ENCODE measurements at regions not wholly inside any gene's neighbourhood (a gene's known extent, or its start where the extent isn't known, plus 50 kb on each side); places are given as distances from the start of the nearest gene placed in this dataset.
"Not testable (repeated sequence)": the region's sequence is repeated elsewhere in the genome, so short reads cannot be mapped to it uniquely, and the experiment has no call there.

DNA sequence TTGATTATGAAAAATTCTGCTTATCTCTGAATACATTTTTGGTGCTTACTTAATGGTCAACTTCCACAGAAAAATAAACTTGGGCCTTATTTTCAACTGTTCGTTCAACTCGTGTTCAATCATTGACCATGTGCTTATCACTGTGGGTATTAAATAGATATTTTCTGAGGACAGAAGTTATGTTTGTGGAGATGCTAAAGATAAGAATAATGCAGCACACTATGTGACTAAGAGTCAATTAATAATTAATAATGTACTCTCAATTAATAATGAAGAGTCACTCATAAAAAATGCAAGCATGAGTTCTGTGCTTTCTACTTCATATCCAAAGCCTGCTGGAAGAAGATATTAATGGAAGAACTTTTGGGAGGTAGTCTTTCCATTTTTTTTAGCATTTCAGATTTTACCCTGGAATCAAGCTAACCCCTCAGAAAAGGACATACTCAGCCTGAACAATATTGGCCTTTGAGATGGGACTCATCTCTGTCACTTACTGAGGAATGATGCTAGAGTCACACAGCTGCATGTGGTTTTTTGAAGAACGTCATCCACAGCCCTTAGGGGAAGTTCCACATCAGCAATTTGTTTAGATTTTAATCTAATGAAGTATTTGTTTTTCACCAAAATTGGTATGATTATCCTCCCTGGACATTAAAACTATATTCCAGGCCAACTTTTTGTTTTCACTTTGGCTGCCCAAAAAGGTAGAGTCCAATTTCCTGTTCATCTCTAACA is 191.9 kb upstream of the CRIM1 start:
- Histone ChIP-seq H3K9me3 (no peaks in the 10 kb centered on the region), H3K4me3 (ENCODE audit: low read depth, low read length) (no peak overlapping the region), H3K27me3 (replicated peaks; ENCODE audit: control insufficient read depth, insufficient read depth, low read length) (no peaks in the 10 kb centered on the region), H3K36me3 (ENCODE audit: control insufficient read depth, insufficient read depth, low read length) (no peaks in the 10 kb centered on the region), H3K4me1 (0 out of 2 replicates have a peak, but pooled peaks cover 3% of the 10 kb centered on the region)
- H3K4me1 Mint-ChIP-seq (ENCODE audit: low read depth, unreplicated experiment): no peaks in the 10 kb centered on the region
- no peaks in the 10 kb centered on the region for H3K9me3 Mint-ChIP-seq (ENCODE audit: unreplicated experiment)
- no peak overlapping the region for H3K4me3 Mint-ChIP-seq (ENCODE audit: unreplicated experiment)
- POLR2A ChIA-PET: no interaction called here
- no peak overlapping the region for H3K27ac Mint-ChIP-seq (ENCODE audit: unreplicated experiment)
- TF ChIP-seq, protein P1, sequence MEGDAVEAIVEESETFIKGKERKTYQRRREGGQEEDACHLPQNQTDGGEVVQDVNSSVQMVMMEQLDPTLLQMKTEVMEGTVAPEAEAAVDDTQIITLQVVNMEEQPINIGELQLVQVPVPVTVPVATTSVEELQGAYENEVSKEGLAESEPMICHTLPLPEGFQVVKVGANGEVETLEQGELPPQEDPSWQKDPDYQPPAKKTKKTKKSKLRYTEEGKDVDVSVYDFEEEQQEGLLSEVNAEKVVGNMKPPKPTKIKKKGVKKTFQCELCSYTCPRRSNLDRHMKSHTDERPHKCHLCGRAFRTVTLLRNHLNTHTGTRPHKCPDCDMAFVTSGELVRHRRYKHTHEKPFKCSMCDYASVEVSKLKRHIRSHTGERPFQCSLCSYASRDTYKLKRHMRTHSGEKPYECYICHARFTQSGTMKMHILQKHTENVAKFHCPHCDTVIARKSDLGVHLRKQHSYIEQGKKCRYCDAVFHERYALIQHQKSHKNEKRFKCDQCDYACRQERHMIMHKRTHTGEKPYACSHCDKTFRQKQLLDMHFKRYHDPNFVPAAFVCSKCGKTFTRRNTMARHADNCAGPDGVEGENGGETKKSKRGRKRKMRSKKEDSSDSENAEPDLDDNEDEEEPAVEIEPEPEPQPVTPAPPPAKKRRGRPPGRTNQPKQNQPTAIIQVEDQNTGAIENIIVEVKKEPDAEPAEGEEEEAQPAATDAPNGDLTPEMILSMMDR (IDR thresholded peaks at IDR 0.05; ENCODE audit: insufficient read depth in 1 of 2, low read depth in 1 of 2, low read length in 1 of 2, severe bottlenecking in 1 of 2, unreplicated experiment in 1 of 2): no peak
- CTCF ChIA-PET: no interaction called here
- H3K27me3 Mint-ChIP-seq (ENCODE audit: insufficient read depth, unreplicated experiment): peaks cover 2% of the 10 kb centered on the region
- DNase-seq: no peak
- H3K36me3 Mint-ChIP-seq (ENCODE audit: insufficient read depth, unreplicated experiment): no peaks in the 10 kb centered on the region
- intact Hi-C loops (cut with micrococcal nuclease; ENCODE audit: unreplicated experiment): no loop called here
- no TSS peak for BruUV-seq (replicated peaks)

GRCh38 chr2:36157093-36157492 is 198.5 kb upstream of the CRIM1 start:
- H3K27ac Mint-ChIP-seq (ENCODE audit: unreplicated experiment); POLR2A ChIA-PET; H3K9me3 ChIP-seq; H3K4me1 ChIP-seq; H3K36me3 Mint-ChIP-seq (ENCODE audit: insufficient read depth, unreplicated experiment); H3K4me3 ChIP-seq (ENCODE audit: low read depth, low read length); H3K27me3 Mint-ChIP-seq (ENCODE audit: insufficient read depth, unreplicated experiment); H3K36me3 ChIP-seq (ENCODE audit: control insufficient read depth, insufficient read depth, low read length); DNase-seq; H3K27me3 ChIP-seq (replicated peaks; ENCODE audit: control insufficient read depth, insufficient read depth, low read length); BruUV-seq (replicated peaks); H3K4me1 Mint-ChIP-seq (ENCODE audit: low read depth, unreplicated experiment); intact Hi-C loops (cut with micrococcal nuclease; ENCODE audit: unreplicated experiment); CTCF ChIA-PET; H3K4me3 Mint-ChIP-seq (ENCODE audit: unreplicated experiment); H3K9me3 Mint-ChIP-seq (ENCODE audit: unreplicated experiment): not testable (repeated sequence)

DNA sequence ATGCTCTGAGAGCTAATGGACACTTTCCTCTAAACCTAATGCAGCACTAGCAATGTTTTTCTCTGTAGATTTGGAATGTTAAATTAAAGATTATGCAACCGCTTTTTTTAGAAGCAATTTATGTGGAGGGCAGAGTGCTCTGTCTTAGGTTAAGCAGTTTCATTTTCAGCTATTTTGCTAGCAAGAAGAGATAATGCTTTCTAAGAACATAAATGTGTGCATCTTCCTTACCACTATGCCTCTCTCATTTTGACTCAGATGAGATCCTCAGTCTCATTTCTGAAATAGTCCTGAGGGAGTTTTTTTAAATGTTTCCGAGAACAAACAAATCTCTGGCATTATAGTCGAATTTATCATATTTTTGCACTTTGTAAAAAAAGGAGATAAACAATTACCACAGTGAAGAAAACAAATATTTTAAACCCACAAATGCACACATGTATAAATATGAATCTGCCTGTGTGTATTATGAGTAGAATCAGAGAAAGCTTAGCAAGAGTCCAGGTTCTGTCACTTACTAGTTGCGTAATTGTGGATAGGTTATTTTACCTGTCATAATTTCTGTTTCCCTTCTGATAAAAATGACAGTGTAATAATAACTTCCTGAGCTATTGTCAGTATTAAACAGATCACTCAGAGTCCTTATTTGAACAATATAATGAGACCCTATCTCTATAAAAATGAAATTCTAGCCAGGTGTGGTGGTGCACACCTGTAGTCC is 207.7 kb upstream of the CRIM1 start:
- no peak overlapping the region for H3K4me3 Mint-ChIP-seq (ENCODE audit: unreplicated experiment)
- intact Hi-C loops (cut with micrococcal nuclease; ENCODE audit: unreplicated experiment): no loop called here
- peaks cover 9% of the 10 kb centered on the region for H3K27me3 Mint-ChIP-seq (ENCODE audit: insufficient read depth, unreplicated experiment)
- no peaks in the 10 kb centered on the region for H3K9me3 ChIP-seq
- no peak overlapping the region for H3K27ac Mint-ChIP-seq (ENCODE audit: unreplicated experiment)
- no peaks in the 10 kb centered on the region for H3K36me3 Mint-ChIP-seq (ENCODE audit: insufficient read depth, unreplicated experiment)
- H3K4me1 Mint-ChIP-seq (ENCODE audit: low read depth, unreplicated experiment): no peaks in the 10 kb centered on the region
- no peaks in the 10 kb centered on the region for H3K4me1 ChIP-seq
- DNase-seq: no peak
- no peaks in the 10 kb centered on the region for H3K36me3 ChIP-seq (ENCODE audit: control insufficient read depth, insufficient read depth, low read length)
- no peak overlapping the region for H3K4me3 ChIP-seq (ENCODE audit: low read depth, low read length)
- CTCF ChIA-PET: no interaction called here
- no TSS peak for BruUV-seq (replicated peaks)
- no peaks in the 10 kb centered on the region for H3K9me3 Mint-ChIP-seq (ENCODE audit: unreplicated experiment)
- H3K27me3 ChIP-seq (replicated peaks; ENCODE audit: control insufficient read depth, insufficient read depth, low read length): no peaks in the 10 kb centered on the region; the same call in 1 of the 2 replicates
- POLR2A ChIA-PET: no interaction called here
- TF ChIP-seq, protein P1 (IDR thresholded peaks at IDR 0.05; ENCODE audit: insufficient read depth in 1 of 2, low read depth in 1 of 2, low read length in 1 of 2, severe bottlenecking in 1 of 2, unreplicated experiment in 1 of 2): no peak

Data from Caco-2 (cell line).